NCI-H1694 (cell line): ENCODE measurements at regions not wholly inside any gene's neighbourhood (a gene's known extent, or its start where the extent isn't known, plus 50 kb on each side); places are given as distances from the start of the nearest gene placed in this dataset.

Experiments
- DNase-seq: peaks from one replicate; lab custom pipeline; 2025; lab: John Stamatoyannopoulos, UW

GRCh38 chr16:62652441-62653120 lies 616.3 kb upstream of the CDH8 start:
- DNase-seq = no peak

- DNase-seq = no peak
These were observed 612.0 kb upstream of the CDH8 start for GRCh38 chr16:62648256-62648655.

- no peak for DNase-seq
These were observed 608.0 kb upstream of the CDH8 start for GRCh38 chr16:62644030-62644812.

- no peak for DNase-seq
These were observed 606.4 kb upstream of the CDH8 start for GRCh38 chr16:62642677-62643076.

GRCh38 chr16:62639890-62640289 lies 603.7 kb upstream of the CDH8 start:
- DNase-seq = no peak

- no peak for DNase-seq
These were observed 603.0 kb upstream of the CDH8 start for GRCh38 chr16:62638964-62639870.

- no peak for DNase-seq
These were observed 602.2 kb upstream of the CDH8 start for GRCh38 chr16:62638324-62638911.

GRCh38 chr16:62625326-62625725 lies 589.1 kb upstream of the CDH8 start:
- DNase-seq = no peak

- DNase-seq = no peak
These were observed 584.0 kb upstream of the CDH8 start for GRCh38 chr16:62620275-62620674.

GRCh38 chr16:62615526-62615925 lies 579.3 kb upstream of the CDH8 start:
- no peak for DNase-seq

GRCh38 chr16:62610291-62610690 lies 574.1 kb upstream of the CDH8 start:
- DNase-seq = no peak

- DNase-seq = no peak
These were observed 566.6 kb upstream of the CDH8 start for GRCh38 chr16:62602790-62603189.

- DNase-seq = no peak
These were observed 561.6 kb upstream of the CDH8 start for GRCh38 chr16:62597875-62598274.

- no peak for DNase-seq
These were observed 560.3 kb upstream of the CDH8 start for GRCh38 chr16:62596584-62596983.

- no peak for DNase-seq
These were observed 559.9 kb upstream of the CDH8 start for GRCh38 chr16:62596125-62596524.

- DNase-seq = no peak
These were observed 550.1 kb upstream of the CDH8 start for GRCh38 chr16:62586128-62586862.

GRCh38 chr16:62585041-62585545 lies 548.9 kb upstream of the CDH8 start:
- no peak for DNase-seq

GRCh38 chr16:62583414-62583813 lies 547.2 kb upstream of the CDH8 start:
- no peak for DNase-seq

- no peak for DNase-seq
These were observed 537.2 kb upstream of the CDH8 start for GRCh38 chr16:62573466-62573865.

- DNase-seq = no peak
These were observed 532.7 kb upstream of the CDH8 start for GRCh38 chr16:62568926-62569325.

- DNase-seq = no peak
These were observed 529.5 kb upstream of the CDH8 start for GRCh38 chr16:62565706-62566105.
